ENCODE measurements at regions not wholly inside any gene's neighbourhood (a gene's known extent, or its start where the extent isn't known, plus 50 kb on each side); places are given as distances from the start of the nearest gene placed in this dataset.

GRCh38 chr5:164472165-164472564 is 966.7 kb downstream of the MAT2B start:
- Histone ChIP-seq H3K27ac (ENCODE audit: low read length in 2 of 2) (no peak overlapping the region), H3K4me3 (ENCODE audit: control extremely low read depth in 1 of 5, extremely low read depth in 1 of 5, insufficient read depth in 1 of 5, low read depth in 2 of 5, low read length in 4 of 5) (no peak overlapping the region), H3K36me3 (replicated peaks in 1 of 2; ENCODE audit: control extremely low read depth in 1 of 2, control insufficient read depth in 1 of 2, extremely low read depth in 1 of 2, insufficient read depth in 2 of 2, low read length in 1 of 2) (no peaks in the 10 kb centered on the region), H3K9me3 (ENCODE audit: control extremely low read depth in 1 of 3, control insufficient read depth in 2 of 3, insufficient read depth in 1 of 3, low read length in 2 of 3) (no peaks in the 10 kb centered on the region), H2AFZ (ENCODE audit: insufficient read depth, low read depth, low read length, poor library complexity, severe bottlenecking) (no peak overlapping the region), H3K4me1 (ENCODE audit: control insufficient read depth in 2 of 2, insufficient read depth in 2 of 2, low read length in 2 of 2) (no peaks in the 10 kb centered on the region), H3K79me2 (ENCODE audit: control insufficient read depth, insufficient read depth, low read length) (no peaks in the 10 kb centered on the region), H3K27me3 (replicated peaks in 1 of 4; ENCODE audit: control extremely low read depth in 1 of 4, control insufficient read depth in 3 of 4, insufficient read depth in 4 of 4, low read length in 3 of 4) (no peaks in the 10 kb centered on the region), H3K9ac (ENCODE audit: low read length) (no peak overlapping the region), H4K20me1 (ENCODE audit: control insufficient read depth, insufficient read depth, low read length, poor library complexity, severe bottlenecking) (no peaks in the 10 kb centered on the region), H3K4me2 (replicated peaks; ENCODE audit: low read depth, low read length, poor library complexity, severe bottlenecking) (no peak overlapping the region)
- ChIA-PET POLR2A (no interaction called here), CTCF (interaction anchor here (1.2 kb wide), 1 partner anchor 31 kb away, joined by 4 read pairs; no protein-coding TSS in a partner anchor)
- H3K9me3 Mint-ChIP-seq (ENCODE audit: insufficient read depth): no peaks in the 10 kb centered on the region
- no peak overlapping the region for H3K27ac Mint-ChIP-seq
- ATAC-seq (ENCODE audit: low read depth): no peak
- no peak for DNase-seq
- intact Hi-C loops (cut with micrococcal nuclease): no loop called here
- H3K4me3 Mint-ChIP-seq: no peak overlapping the region
- no peaks in the 10 kb centered on the region for H3K4me1 Mint-ChIP-seq
- no peaks in the 10 kb centered on the region for H3K27me3 Mint-ChIP-seq
- no CpG with 5 or more reads among the region's 1 CpG for WGBS (ENCODE audit: insufficient coverage)
- no peak for TF ChIP-seq CTCF (IDR thresholded peaks at IDR 0.05)

GRCh38 chr5:164475339-164475977 is 970.0 kb downstream of the MAT2B start:
- DNase-seq: peak; percentile 14
- H3K36me3 ChIP-seq (replicated peaks in 1 of 2; ENCODE audit: control extremely low read depth in 1 of 2, control insufficient read depth in 1 of 2, extremely low read depth in 1 of 2, insufficient read depth in 2 of 2, low read length in 1 of 2): no peaks in the 10 kb centered on the region
- no peak overlapping the region for H2AFZ ChIP-seq (ENCODE audit: insufficient read depth, low read depth, low read length, poor library complexity, severe bottlenecking)
- no peaks in the 10 kb centered on the region for H3K79me2 ChIP-seq (ENCODE audit: control insufficient read depth, insufficient read depth, low read length)
- ATAC-seq (ENCODE audit: low read depth): no peak
- H3K27ac Mint-ChIP-seq: no peak overlapping the region
- ChIA-PET CTCF (interaction anchor here (1.0 to 4.0 kb wide), 3 partner anchors 460 to 780 kb away, joined by 3 to 33 read pairs (median 3); no protein-coding TSS in a partner anchor), POLR2A (no interaction called here)
- peak; percentile 28 for TF ChIP-seq CTCF (IDR thresholded peaks at IDR 0.05)
- no peak for TF ChIP-seq EZH2 (IDR thresholded peaks at IDR 0.05; ENCODE audit: borderline replicate concordance, insufficient read depth, low read depth, low read length, poor library complexity, severe bottlenecking)
- H3K4me1 Mint-ChIP-seq: no peaks in the 10 kb centered on the region
- intact Hi-C loops (cut with micrococcal nuclease): loop anchor here (1.0 kb wide), 1 partner anchor 779 kb away; no protein-coding TSS in a partner anchor
- no peaks in the 10 kb centered on the region for H4K20me1 ChIP-seq (ENCODE audit: control insufficient read depth, insufficient read depth, low read length, poor library complexity, severe bottlenecking)
- no peak overlapping the region for H3K9ac ChIP-seq (ENCODE audit: low read length)
- no peak overlapping the region for H3K4me2 ChIP-seq (replicated peaks; ENCODE audit: low read depth, low read length, poor library complexity, severe bottlenecking)
- H3K27me3 ChIP-seq (replicated peaks in 1 of 4; ENCODE audit: control extremely low read depth in 1 of 4, control insufficient read depth in 3 of 4, insufficient read depth in 4 of 4, low read length in 3 of 4): no peaks in the 10 kb centered on the region
- H3K4me3 ChIP-seq (ENCODE audit: control extremely low read depth in 1 of 5, extremely low read depth in 1 of 5, insufficient read depth in 1 of 5, low read depth in 2 of 5, low read length in 4 of 5): no peak overlapping the region
- H3K9me3 Mint-ChIP-seq (ENCODE audit: insufficient read depth): no peaks in the 10 kb centered on the region
- H3K4me3 Mint-ChIP-seq: no peak overlapping the region
- H3K9me3 ChIP-seq (ENCODE audit: control extremely low read depth in 1 of 3, control insufficient read depth in 2 of 3, insufficient read depth in 1 of 3, low read length in 2 of 3): no peaks in the 10 kb centered on the region
- WGBS (ENCODE audit: insufficient coverage): no CpG with 5 or more reads among the region's 3 CpGs
- H3K27me3 Mint-ChIP-seq: no peaks in the 10 kb centered on the region
- H3K27ac ChIP-seq (ENCODE audit: low read length in 2 of 2): no peak overlapping the region
- H3K4me1 ChIP-seq (ENCODE audit: control insufficient read depth in 2 of 2, insufficient read depth in 2 of 2, low read length in 2 of 2): no peaks in the 10 kb centered on the region
